Fibroblast of lung (primary cell): ENCODE measurements at regions not wholly inside any gene's neighbourhood (a gene's known extent, or its start where the extent isn't known, plus 50 kb on each side); places are given as distances from the start of the nearest gene placed in this dataset.

Experiments used
- DNase-seq, 2 donors: peaks; one replicate each; pipeline versions ENCODE4 v3.0.0 to v3.0.0-alpha.2; 2010; ENCODE audit warnings: low read depth in 2 of 2
- H2AFZ ChIP-seq: 2 replicates; pipeline ENCODE4 v1.5.1; 2012; ENCODE audit warnings: low read length, control low read depth, inconsistent platforms
- H3K27ac ChIP-seq: 2 replicates; pipeline ENCODE4 v1.5.1; 2011; ENCODE audit warnings: low read length, control low read depth; ENCODE audit not compliant: insufficient read depth
- H3K27me3 ChIP-seq: 2 replicates; pipeline ENCODE4 v1.5.1; 2011; ENCODE audit warnings: mild to moderate bottlenecking, low read length; ENCODE audit not compliant: control insufficient read depth, insufficient read depth
- H3K36me3 ChIP-seq: 2 replicates; pipeline ENCODE4 v1.5.1; 2011; ENCODE audit warnings: low read length; ENCODE audit not compliant: control insufficient read depth, insufficient read depth
- H3K4me1 ChIP-seq: 2 replicates; pipeline ENCODE4 v1.5.1; 2011; ENCODE audit warnings: low read length; ENCODE audit not compliant: control insufficient read depth, insufficient read depth; ENCODE audit errors: extremely low read depth
- H3K4me2 ChIP-seq: 2 replicates; pipeline ENCODE4 v1.5.1; 2011; ENCODE audit warnings: low read length, control low read depth; ENCODE audit not compliant: insufficient read depth; ENCODE audit errors: extremely low read depth
- H3K4me3 ChIP-seq, 4 experiments: fragments of 200-600 bp in 1 of 4; sonication (generic) in 1 of 4; replicated peaks in 1 of 4; 2 replicates each; pipeline ENCODE4 v1.5.1; 2011 to 2016; ENCODE audit warnings: low read length in 4 of 4, low read depth in 3 of 4, mild to moderate bottlenecking in 3 of 4, control low read depth in 2 of 4, inconsistent platforms in 1 of 4, mixed read lengths in 1 of 4; ENCODE audit not compliant: insufficient read depth in 1 of 4; ENCODE audit errors: control extremely low read depth in 1 of 4
- H3K79me2 ChIP-seq: 2 replicates; pipeline ENCODE4 v1.5.1; 2012; ENCODE audit warnings: mild to moderate bottlenecking, low read length, inconsistent platforms; ENCODE audit not compliant: control insufficient read depth, insufficient read depth
- H3K9ac ChIP-seq: 2 replicates; pipeline ENCODE4 v1.5.1; 2011; ENCODE audit warnings: mild to moderate bottlenecking, low read length, control low read depth; ENCODE audit not compliant: insufficient read depth
- H3K9me3 ChIP-seq: 2 replicates; pipeline ENCODE4 v1.5.1; 2012; ENCODE audit warnings: low read depth, low read length; ENCODE audit not compliant: control insufficient read depth, insufficient read depth
- H4K20me1 ChIP-seq: 2 replicates; pipeline ENCODE4 v1.5.1; 2011; ENCODE audit warnings: low read length; ENCODE audit not compliant: control insufficient read depth, insufficient read depth; ENCODE audit errors: extremely low read depth
- CTCF ChIP-seq, 2 donors: IDR thresholded peaks in 1 of 2; conservative IDR thresholded peaks in 1 of 2; 1 replicate in 1 of 2; 2 replicates in 1 of 2; pipeline ENCODE4 v1.5.1; 2011 to 2012; ENCODE audit warnings: low read length in 2 of 2, control low read depth in 1 of 2, inconsistent platforms in 1 of 2, low read depth in 1 of 2, mild to moderate bottlenecking in 1 of 2
- EZH2 ChIP-seq: IDR thresholded peaks from 2 replicates; pipeline ENCODE4 v1.5.1; 2012; ENCODE audit warnings: low read length, control low read depth, mild to moderate bottlenecking; ENCODE audit errors: missing control alignments

- DNase-seq: no peak
- Histone ChIP-seq H4K20me1 (no peaks in the 10 kb centered on the region), H3K27me3 (no peaks in the 10 kb centered on the region), H2AFZ (no peak overlapping the region), H3K4me3 (no peak overlapping the region), H3K4me1 (peaks cover 9% of the 10 kb centered on the region), H3K9ac (no peak overlapping the region), H3K4me2 (no peak overlapping the region), H3K79me2 (no peaks in the 10 kb centered on the region), H3K9me3 (no peaks in the 10 kb centered on the region), H3K27ac (no peak overlapping the region), H3K36me3 (no peaks in the 10 kb centered on the region)
- TF ChIP-seq EZH2 (no peak), CTCF (conservative IDR thresholded peaks at IDR 0.05 in 1 of 2, IDR thresholded peaks at IDR 0.05 in 1 of 2; ENCODE audit: low read depth in 1 of 2, low read length in 2 of 2) (no peak)
Measured at GRCh38 chr5:72625332-72625731, 118.1 kb upstream of the ZNF366 start.

GRCh38 chr5:72624641-72625236 is 117.5 kb upstream of the ZNF366 start:
- Histone ChIP-seq H3K27ac (no peak overlapping the region), H3K27me3 (no peaks in the 10 kb centered on the region), H3K4me3 (no peak overlapping the region), H3K79me2 (no peaks in the 10 kb centered on the region), H3K9ac (no peak overlapping the region), H3K4me1 (peaks cover 9% of the 10 kb centered on the region), H4K20me1 (no peaks in the 10 kb centered on the region), H3K9me3 (no peaks in the 10 kb centered on the region), H3K36me3 (no peaks in the 10 kb centered on the region), H2AFZ (no peak overlapping the region), H3K4me2 (peak overlapping the region; percentile 34)
- peak; percentile 70 to 76 for DNase-seq
- TF ChIP-seq EZH2 (no peak), CTCF (conservative IDR thresholded peaks at IDR 0.05 in 1 of 2, IDR thresholded peaks at IDR 0.05 in 1 of 2; ENCODE audit: low read depth in 1 of 2, low read length in 2 of 2) (no peak)

GRCh38 chr5:72623936-72624335 is 116.7 kb upstream of the ZNF366 start:
- H4K20me1 ChIP-seq: no peaks in the 10 kb centered on the region

More at GRCh38 chr5:72623936-72624335, 116.7 kb upstream of the ZNF366 start:
- no peak overlapping the region for H2AFZ ChIP-seq
- no peak for DNase-seq
- no peak overlapping the region for H3K4me3 ChIP-seq
- no peaks in the 10 kb centered on the region for H3K36me3 ChIP-seq
- peaks cover 9% of the 10 kb centered on the region for H3K4me1 ChIP-seq
- H3K9ac ChIP-seq: no peak overlapping the region
- TF ChIP-seq EZH2 (no peak), CTCF (conservative IDR thresholded peaks at IDR 0.05 in 1 of 2, IDR thresholded peaks at IDR 0.05 in 1 of 2; ENCODE audit: low read depth in 1 of 2, low read length in 2 of 2) (no peak)
- H3K79me2 ChIP-seq: no peaks in the 10 kb centered on the region
- no peaks in the 10 kb centered on the region for H3K9me3 ChIP-seq
- H3K27me3 ChIP-seq: no peaks in the 10 kb centered on the region
- no peak overlapping the region for H3K27ac ChIP-seq
- H3K4me2 ChIP-seq: no peak overlapping the region
